ENCODE measurements at regions not wholly inside any gene's neighbourhood (a gene's known extent, or its start where the extent isn't known, plus 50 kb on each side); places are given as distances from the start of the nearest gene placed in this dataset.
A peak's percentile ranks its signal among the peaks of the same experiment; 100 is the strongest.
"Not testable (repeated sequence)": the region's sequence is repeated elsewhere in the genome, so short reads cannot be mapped to it uniquely, and the experiment has no call there.

DNA sequence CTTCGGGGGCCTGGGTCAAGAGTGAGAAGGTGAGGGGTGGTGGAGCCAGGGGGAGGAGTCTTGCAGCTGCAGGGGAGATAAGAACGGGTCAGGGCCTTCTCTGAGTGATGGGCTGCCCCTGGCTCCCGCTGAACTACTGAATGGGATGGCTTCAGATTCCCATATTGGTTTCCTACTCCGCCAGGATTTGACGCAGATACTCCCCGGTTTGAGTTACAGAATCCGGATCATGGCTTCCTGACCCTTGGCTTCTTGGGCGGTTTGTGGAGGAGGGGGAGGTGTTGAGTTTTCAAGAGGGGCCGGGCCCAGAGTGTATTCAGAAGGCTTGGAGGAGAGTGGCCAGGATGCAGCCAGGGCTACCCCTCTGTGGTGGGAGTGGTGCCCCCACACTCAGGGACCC is 119.9 kb upstream of the ATP2B2 start:
- no peak for DNase-seq (ENCODE audit: low spot score)

DNA sequence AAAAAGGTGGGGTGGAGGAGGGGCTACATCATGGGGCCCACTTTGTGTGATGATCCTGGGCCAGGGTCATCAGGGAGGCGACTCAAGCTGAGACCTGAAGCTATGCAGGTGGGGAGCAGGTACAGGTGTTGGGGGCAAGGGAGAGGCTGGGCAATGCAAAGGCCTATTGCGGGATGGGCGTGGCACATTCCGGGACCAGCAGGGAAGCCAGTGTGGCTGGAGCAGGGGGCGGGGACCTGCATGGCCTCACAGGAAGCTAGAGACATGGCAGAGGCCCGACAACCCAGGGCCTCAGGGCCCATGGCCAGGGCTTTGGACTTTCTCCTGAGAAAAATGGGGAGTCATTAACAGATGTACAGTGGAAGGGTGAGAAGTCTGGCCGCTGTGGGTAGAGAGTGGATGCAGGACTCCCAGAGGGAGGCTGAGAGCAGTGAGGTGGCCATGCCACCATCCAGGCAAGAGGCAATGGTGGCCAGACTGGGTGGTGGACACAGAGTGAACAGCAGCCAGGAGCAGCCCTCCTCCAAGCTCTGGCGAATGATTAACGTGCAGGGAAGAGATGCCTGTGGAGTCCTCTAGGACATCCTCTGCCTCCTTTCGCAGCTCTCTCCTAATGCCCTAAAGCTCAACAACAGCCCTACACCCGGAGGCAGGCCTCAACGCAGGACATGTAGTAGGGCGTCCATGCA is 122.6 kb upstream of the ATP2B2 start:
- peak; percentile 63 for DNase-seq (ENCODE audit: low spot score)

DNA sequence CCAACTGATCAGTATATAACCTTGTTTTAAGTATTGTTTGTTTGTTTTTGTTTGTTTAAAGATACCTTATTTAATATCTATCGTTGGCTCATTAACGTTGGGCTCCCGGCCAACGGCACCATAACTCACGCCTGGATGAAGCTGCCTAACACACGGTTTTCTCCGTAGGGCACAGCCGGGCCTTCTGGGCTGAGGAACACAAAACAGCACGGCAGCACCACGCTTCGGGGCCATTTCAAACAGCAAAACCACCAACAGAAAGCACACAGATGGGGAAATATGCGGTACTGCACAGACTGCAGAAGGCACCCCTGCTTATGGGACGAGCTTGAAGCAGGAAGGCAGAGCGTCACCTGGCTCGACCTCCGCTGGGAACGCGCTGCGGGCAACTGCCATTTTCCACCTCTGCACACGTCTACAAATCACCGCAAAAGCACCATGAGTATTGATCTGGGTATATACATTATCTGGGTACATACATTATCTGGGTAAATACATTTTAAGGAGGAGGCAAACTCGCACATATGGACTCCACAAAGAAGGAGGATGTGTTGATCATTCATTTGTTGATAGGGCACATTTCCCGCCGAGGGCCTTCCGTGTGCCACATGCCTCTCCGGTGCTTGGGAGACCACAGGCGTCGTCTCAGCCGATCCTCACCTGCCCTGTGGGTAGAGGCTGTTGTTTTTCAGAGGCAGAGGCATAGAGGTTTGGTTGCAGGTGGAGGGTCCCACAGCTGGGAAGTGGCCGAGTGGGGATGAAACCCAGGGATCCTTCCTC is 123.7 kb upstream of the ATP2B2 start:
- no peak for DNase-seq (ENCODE audit: low spot score)

DNA sequence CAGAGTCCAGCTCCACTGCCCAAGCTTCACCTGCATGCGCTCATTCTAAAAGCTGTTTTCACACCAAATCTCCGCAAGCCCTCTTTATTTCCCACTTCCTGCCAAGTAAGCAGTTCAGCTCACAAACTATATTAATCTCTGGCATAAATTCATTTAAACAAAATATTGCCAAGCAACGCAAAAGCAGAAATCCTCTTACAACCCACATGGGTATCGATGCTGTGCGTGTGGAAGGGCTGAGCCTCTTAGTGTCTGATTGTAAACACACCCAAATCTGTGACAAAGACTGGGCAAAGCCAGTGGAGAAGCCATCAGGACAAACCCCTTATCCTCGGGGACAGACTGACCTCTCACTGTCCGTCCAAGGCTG is 124.3 kb upstream of the ATP2B2 start:
- no peak for DNase-seq (ENCODE audit: low spot score)

DNA sequence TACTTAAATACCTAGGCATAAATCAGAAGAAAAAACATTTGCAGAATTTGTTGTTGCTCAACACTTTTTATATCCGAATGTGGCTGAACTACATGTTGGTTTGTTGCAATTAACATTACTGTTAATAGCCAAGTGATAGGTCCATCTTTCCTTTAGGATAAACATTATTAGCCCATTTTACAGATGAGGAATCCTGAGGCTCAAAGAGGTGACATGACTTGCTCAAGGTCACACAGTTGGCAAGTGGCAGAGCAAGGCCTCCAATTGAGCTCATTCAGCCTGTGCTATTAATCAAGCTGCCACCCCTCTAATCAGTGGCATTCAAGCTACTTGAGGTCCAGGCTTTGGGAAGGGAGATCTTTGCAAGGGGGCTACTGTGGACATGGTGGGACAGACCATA is 125.8 kb upstream of the ATP2B2 start:
- no peak for DNase-seq (ENCODE audit: low spot score)

DNA sequence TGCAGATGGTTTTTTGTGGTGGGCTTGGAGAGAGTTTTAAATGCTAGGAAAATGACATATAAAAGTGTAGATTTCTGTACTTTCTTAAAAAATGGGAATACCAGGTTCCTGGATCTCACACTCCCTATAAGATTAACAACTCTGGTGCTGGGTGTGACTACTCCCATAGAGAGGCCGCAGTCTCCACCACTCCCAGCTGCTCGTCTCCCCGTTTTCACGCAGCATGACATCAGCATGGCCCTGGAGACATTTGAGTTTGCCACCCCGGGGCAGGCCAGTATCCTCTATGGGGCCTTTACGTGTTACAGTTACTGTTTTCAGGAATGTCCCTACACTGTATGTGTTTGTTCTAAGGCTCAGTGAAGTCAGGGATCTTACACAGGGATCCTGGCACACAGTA is 126.7 kb upstream of the ATP2B2 start:
- DNase-seq (ENCODE audit: low spot score): no peak

DNA sequence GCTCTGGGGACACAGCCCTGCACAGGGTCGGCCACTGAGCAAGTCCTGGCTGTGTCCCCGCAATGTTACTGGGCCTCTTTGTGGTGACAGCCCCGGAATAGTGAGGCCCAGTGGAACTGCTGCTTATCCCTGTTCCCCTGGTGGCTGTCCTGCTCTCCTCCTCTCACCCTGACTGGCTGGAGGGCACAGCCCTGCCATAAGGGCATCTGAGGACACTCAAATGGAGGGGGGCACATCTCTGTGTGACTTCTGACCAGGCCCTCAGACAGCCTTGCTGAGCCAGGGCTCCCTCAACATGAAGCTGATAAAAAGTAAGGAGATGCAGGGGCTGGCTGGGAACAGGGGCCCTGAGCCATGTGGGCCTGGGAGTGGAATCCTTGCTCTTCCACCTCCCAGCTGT is 127.4 kb upstream of the ATP2B2 start:
- DNase-seq (ENCODE audit: low spot score): no peak

DNA sequence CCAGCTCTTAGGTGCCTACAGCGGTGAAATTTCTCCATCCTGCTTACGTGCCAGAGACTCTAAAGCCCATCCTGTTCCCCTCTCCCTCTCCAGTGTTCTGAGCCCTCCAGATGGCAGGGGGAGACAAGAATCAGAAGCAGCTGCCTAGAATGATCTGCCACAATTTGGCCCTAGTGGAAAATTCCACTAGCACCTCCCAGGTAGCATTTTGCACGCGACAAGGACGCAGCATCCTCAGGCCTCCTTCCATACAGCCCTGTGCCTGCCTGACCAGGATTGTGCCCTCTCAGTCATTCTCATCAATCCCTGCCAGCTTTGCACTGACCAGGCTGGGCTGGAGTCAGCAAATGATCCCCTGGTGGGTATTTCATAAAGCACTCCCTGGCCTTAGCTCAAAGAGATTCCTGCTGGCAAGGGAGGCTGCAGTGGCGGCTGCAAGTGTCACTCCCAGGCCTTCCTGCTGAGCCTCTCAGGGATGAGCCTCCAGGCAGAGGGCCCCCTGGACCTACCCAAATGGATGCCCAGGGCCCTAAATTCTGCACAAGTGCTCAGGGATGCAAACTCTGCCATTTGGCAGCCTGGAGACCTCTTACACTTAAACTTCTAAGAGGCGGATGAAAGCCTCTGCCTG is 130.2 kb upstream of the ATP2B2 start:
- no peak for DNase-seq (ENCODE audit: low spot score)

DNA sequence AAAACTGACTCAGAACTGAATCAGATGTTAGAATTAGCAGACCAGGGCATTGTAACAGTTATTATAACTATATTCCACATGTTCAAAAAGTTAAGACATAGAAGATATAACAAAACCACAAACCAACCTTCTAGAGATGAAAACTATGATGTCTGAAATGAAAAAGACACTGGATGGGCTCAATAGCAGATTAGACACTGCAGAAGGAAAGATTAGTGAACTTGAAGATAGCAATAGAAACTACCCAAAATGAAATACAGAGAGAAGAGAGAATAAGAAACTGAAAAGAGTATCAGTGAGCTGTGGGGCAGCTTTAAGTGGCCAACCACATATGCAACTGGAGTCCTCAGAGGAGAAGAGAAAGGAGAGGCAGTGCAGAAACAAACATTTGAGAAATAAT is 132.0 kb upstream of the ATP2B2 start:
- DNase-seq (ENCODE audit: low spot score): no peak

DNA sequence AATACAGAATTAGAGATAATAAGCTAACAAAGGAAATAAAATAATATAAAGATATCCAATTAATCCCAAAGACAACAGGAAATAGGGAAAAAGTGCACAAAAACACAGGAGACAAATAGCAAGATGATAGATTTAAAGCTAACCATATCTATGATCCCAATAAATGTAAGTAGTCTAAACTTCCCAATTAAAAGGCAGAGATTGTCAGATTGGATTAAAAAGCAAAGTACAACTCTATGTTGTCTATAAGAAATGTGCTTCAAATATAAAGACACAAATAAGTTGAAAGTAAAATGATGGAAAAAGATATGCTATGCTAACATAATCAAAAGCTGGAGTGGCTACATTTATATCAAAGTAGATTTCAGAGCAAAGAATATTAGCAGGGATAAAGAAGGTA is 133.1 kb upstream of the ATP2B2 start:
- no peak for DNase-seq (ENCODE audit: low spot score)

DNA sequence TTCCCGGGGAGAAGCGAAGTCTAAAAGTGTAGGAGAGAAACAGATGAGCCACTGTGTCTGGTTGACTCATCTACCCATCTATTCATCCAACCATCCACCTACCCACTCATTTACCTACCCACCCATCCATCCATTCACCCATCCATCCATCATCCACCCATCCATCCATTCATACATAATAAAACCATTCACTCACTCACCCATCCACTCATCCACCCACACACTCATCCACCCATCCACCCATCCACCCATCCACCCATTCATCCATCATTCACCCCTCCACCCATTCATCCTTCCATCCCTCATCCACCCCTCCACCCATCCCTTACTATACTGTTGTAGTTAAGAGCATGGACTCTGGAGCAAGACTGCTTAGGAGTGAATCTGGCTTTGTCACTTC is 136.4 kb upstream of the ATP2B2 start:
- no peak for DNase-seq (ENCODE audit: low spot score)

DNA sequence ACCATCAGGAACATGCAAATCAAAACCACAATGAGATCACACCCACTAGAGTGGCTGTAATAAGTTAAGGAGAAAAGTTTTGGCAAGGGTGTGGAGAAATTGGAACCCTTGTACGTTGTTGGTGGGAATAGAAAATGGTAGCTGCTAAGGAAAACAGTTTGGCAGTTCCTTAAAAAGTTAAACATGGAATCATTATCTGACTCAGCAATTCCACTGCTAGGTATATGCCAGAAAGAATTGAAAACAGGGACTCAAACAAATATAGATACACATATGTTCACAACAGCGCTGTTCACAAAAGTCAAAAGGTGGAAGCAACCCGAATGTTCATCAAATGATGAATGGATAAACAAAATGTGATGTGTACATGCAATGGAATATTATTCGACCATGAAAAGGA is 138.8 kb upstream of the ATP2B2 start:
- no peak for DNase-seq (ENCODE audit: low spot score)

DNA sequence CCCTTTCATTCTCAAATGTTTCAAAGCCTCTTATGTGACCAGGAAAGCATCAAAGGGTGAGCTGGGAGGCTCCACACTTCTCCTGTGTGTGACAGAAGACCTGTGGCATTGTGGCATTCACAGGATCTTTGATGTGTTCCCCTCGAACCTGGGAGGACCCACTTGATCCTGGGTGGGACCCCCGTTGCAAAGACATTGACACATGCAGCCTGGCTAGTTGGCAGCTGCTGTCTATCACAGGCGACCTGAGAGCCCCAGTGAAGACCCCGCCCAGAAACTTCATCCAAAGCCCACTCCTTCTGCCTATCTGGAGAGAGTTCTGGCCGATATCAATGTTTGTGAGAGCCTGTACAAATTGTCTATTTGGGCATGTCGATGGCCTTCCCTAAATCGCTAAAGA is 140.4 kb upstream of the ATP2B2 start:
- DNase-seq (ENCODE audit: low spot score): no peak

DNA sequence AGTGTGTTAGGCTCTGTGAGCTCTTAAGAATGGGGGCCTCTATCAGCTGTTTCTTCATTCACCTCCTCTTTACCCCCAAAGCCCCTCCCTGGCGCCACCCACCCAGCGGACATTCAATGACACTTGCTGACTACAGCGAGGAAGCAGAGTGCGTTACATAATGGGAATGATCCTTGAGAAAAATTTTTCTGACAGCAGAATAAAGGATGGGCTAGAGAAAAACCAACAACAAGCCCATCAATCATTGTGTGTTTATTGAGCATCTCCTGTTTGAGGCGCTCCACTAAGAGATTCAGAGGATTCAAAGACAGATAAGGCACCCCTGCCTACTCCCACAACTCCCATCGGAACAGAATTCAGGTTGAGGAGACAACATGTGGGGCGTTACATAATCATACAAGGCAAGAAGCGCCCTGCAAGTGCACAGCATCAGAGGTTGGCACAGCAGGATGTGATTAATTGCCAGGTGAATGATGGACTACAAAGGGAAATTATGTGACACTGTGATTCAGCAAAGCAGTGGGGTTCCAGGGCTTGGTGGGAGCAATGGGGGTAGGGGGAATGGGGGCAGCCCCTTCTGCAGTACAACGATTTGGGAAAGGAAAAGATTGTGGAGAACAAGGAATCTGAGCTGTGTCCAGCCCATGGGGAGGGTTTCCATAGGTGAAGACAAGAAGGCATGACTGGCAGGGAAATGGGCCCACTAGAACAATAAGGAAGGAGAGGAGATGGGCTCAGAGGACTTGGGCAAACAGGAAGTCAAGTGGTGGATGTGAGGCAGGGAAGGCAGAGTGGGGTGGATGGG is 141.3 kb upstream of the ATP2B2 start:
- DNase-seq (ENCODE audit: low spot score): no peak

DNA sequence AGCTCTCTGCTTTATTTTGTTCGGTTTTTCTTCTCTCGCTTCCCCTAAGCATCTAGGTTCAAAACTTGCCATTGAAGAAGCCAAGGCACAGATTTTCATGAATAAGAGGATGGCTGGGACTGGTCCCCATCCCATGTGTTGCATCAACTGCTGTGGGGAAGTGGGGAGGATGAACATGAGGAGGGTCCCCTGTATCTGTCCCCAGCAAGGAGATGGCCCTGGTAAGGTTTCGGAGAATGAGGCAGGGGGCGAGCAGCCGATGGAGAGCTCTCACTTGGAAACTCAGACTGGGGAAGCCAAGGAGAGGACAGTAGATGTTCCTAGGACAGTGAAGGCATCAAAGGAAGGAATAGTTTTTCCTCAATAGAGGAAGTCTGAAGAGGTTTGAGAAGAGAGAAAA is 142.0 kb upstream of the ATP2B2 start:
- DNase-seq (ENCODE audit: low spot score): no peak

DNA sequence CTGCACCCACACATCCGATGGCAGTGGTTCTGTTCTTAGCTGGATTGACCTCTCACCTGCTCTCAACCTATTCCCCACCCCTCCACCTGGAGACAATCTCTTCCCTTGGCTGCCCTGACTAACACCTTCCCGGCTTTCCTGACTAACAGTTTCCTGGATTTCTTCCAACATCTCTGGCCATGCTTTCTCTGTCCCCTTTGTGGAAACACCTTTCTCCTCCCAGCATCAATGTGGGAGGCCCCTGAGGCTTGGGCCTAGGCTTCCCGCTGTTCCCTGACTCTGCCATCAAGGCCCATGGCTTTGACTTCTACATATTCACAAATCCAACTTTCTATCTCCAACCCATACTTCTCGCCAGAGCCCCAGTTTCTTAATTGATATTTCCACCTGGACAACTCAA is 142.8 kb upstream of the ATP2B2 start:
- no peak for DNase-seq (ENCODE audit: low spot score)

DNA sequence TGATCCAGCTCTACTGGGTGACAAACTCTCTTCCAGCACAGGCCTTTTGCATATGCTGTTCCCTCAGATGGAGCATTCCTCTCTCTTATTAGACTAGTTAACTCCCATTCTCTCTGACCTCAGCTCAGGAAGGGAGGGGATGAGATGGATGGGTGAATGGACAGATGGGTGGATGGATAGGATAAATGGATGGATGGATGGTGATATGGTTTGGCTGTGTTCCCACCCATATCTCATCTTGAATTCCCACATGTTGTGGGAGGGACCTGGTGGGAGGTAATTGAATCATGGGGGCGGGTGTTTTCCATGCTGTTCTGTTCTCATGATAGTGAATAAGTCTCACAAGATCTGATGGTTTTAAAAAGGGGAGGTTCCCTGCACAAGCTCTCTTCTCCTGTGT is 144.1 kb upstream of the ATP2B2 start:
- DNase-seq (ENCODE audit: low spot score): not testable (repeated sequence)

DNA sequence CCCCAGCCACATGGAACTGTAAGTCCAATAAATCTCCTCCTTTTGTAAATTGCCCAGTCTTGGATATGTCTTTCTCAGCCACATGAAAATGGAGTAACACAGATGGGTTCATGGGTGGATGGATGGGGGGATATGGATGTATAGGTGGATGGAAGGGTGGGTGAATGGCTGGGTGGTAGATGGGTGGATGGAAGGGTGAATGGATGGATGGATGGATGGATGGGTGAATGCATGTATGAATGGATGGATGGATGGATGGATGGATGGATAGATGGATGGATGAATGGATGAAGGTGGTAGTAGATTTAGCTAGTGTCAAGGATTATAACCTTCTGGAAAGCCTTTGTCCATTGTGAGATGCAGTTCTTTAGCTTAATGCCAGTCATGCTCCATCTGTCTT is 146.1 kb upstream of the ATP2B2 start:
- DNase-seq (ENCODE audit: low spot score): no peak

DNA sequence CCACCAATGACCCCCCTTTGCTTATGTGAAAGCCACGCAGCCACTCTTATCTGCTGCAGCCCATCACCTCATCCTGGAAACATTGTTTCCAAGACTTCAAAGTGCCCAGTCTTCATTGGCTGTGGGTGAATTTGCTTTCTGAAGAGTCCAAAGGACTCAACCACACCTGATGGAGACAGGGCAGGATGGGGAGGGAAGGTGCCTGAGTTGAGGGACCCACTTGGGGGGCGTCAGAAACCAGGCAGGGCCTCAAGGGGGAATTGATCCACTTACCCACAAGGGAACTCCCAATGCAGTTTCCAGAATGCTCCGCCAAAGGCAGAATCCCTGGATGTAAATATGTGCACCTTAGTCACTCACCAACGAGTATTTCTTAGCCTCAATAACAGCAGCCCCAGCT is 147.9 kb upstream of the ATP2B2 start:
- no peak for DNase-seq (ENCODE audit: low spot score)

DNA sequence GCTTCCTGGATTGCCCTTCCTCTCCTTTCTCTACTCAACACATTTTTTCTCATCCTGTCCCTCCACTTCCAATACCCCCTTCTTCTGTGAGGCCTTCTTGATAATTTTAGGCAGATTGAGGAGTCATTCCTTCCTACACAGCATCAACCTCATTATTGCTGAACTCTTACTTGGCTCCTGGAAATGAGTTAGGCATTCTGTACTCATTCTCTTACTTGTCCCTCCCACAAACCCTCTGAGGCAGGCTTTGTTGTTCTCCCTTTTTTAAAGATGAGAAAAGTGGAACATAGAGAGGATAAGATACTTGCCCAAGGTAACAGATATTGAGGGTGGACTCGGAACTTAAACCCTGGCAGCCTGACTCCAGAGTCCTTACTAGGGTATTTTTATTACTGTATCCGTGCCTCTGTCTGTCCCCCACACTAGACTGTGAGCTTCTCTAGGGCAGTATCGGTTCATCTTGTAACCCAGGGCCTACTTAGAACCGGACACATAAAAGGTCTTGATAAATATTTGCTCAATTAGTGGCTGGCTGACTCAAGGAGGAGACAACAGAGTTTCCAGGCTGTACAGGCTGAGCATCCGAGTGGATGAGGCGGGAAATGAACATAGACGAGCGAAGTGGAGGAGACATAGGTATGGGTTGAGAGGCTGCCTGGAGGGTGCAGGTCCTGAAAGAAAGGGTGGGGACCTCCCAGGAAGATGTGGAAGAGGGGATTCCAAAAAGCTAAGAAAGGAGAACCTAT is 148.7 kb upstream of the ATP2B2 start:
- DNase-seq (ENCODE audit: low spot score): no peak

DNA sequence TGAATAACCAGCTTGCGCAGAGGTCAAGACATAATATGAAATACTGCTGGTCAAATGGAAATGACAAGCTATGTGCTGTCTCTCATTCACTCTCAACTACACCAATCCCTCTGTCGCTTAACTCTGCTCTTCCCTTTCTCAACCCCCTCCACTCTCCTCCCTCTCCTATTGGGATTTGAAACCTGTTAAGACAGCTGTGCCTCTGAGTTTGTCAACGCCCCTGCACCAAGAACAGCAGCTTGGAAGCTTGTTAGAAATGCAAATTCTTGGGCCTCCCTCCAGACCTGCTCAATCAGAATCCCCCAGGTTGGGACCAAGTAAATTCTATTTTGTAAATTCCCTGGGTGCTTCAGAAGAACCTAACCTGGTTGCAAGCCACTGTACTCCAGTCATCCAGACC is 149.7 kb upstream of the ATP2B2 start:
- DNase-seq (ENCODE audit: low spot score): no peak

DNA sequence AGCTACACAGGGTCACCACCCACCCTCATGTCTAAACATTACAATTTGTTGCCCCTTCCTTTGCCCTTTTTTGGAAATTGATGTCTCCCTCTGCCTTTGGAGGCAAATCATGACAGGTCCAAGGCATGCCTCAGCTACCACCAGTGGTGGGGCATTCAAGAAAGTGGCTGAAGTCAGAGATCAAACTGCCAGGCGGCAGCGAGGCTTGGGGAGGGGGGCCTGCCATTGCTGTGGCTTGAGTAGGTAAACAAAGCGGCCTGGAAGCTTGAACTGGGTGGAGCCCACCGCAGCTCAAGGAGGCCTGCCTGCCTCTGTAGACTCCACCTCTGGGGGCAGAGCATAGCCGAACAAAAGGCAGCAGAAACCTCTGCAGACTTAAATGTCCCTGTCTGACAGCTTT is 152.0 kb upstream of the ATP2B2 start:
- not testable (repeated sequence) for DNase-seq (ENCODE audit: low spot score)
